Body of pancreas (tissue), 4 donors: ENCODE measurements at regions not wholly inside any gene's neighbourhood (a gene's known extent, or its start where the extent isn't known, plus 50 kb on each side); places are given as distances from the start of the nearest gene placed in this dataset.
"Not testable (repeated sequence)": the region's sequence is repeated elsewhere in the genome, so short reads cannot be mapped to it uniquely, and the experiment has no call there.

Experiments used
- CTCF ChIP-seq, 7 experiments: fragments of 450-650 bp in 4 of 7; fragments of 200-600 bp in 3 of 7; sonication (generic) in 3 of 7; IDR thresholded peaks; one replicate each; pipeline ENCODE4 v1.5.1; 2016 to 2019; ENCODE audit warnings: antibody characterized with exemption in 7 of 7
- POLR2A ChIP-seq, 3 donors: fragments of 450-650 bp; IDR thresholded peaks; one replicate each; pipeline ENCODE4 v1.6.1; 2016; ENCODE audit warnings: antibody characterized with exemption in 3 of 3, mild to moderate bottlenecking in 2 of 3

DNA sequence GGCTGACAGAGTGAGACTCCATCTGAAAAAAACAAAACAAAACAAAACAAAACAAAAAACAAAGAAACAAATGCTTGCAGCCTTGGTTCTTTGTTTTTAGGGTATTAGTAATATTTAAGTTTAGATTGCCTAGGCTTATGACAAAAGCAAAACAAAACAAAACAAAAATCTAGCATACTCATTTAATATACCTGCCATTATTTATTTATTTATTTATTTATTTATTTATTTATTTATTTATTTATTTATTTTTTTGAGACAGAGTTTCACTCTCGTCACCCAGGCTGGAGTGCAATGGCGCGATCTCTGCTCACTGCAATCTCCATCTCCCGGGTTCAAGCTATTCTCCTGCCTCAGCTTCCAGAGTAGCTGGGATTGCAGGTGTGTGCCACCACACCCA, 179.7 kb upstream of the COL3A1 start:
- TF ChIP-seq CTCF, POLR2A (IDR thresholded peaks at IDR 0.05): not testable (repeated sequence)
